GM18867 (cell line): ENCODE measurements at regions not wholly inside any gene's neighbourhood (a gene's known extent, or its start where the extent isn't known, plus 50 kb on each side); places are given as distances from the start of the nearest gene placed in this dataset.

ENCODE experiments used
- ATAC-seq: cut with Tn5 transposase; IDR thresholded peaks from one replicate; pipeline ENCODE4 v1.9.1; 2021; ENCODE audit warnings: mild to moderate bottlenecking, moderate library complexity; ENCODE audit not compliant: unreplicated experiment

GRCh38 chr13:39279077-39279476, 240.8 kb downstream of the NHLRC3 start:
- no peak for ATAC-seq

- ATAC-seq: no peak
These were observed 243.4 kb downstream of the NHLRC3 start for GRCh38 chr13:39281539-39282150.

GRCh38 chr13:39282400-39282972, 244.2 kb downstream of the NHLRC3 start:
- peak; percentile 93 for ATAC-seq

GRCh38 chr13:39283072-39283471, 244.8 kb downstream of the NHLRC3 start:
- peak; percentile 8 for ATAC-seq

GRCh38 chr13:39284801-39285388, 246.6 kb downstream of the NHLRC3 start:
- no peak for ATAC-seq
